ENCODE measurements at regions not wholly inside any gene's neighbourhood (a gene's known extent, or its start where the extent isn't known, plus 50 kb on each side); places are given as distances from the start of the nearest gene placed in this dataset.

- TF ChIP-seq CTCF (IDR thresholded peaks at IDR 0.05), result no peak
- TF ChIP-seq POLR2A (IDR thresholded peaks at IDR 0.05; ENCODE audit: low read depth), result no peak
- TF ChIP-seq POLR2AphosphoS5 (IDR thresholded peaks at IDR 0.05), result no peak
- no peak for TF ChIP-seq EP300 (IDR thresholded peaks at IDR 0.05)
Measured at GRCh38 chr10:90051474-90051873, 350.1 kb downstream of the KIF20B start.

Data from esophagus muscularis mucosa (tissue), 4 donors.